Progenitor cell of endocrine pancreas (in vitro differentiated cells): ENCODE measurements at regions not wholly inside any gene's neighbourhood (a gene's known extent, or its start where the extent isn't known, plus 50 kb on each side); places are given as distances from the start of the nearest gene placed in this dataset.

ENCODE experiments used
- DNase-seq: peaks from one replicate; pipeline ENCODE4 v3.0.0; 2021; ENCODE audit warnings: low spot score; ENCODE audit not compliant: unreplicated experiment
- H3K27ac Mint-ChIP-seq: 2 replicates; pipeline ENCODE4 v1.8.0; 2021; ENCODE audit warnings: mild to moderate bottlenecking, moderate library complexity, mixed read lengths
- H3K27me3 Mint-ChIP-seq: 2 replicates; pipeline ENCODE4 v1.8.0; 2021; ENCODE audit warnings: mixed read lengths
- H3K36me3 Mint-ChIP-seq: 2 replicates; pipeline ENCODE4 v1.8.0; 2022; ENCODE audit warnings: mixed read lengths; ENCODE audit not compliant: insufficient read depth
- H3K4me1 Mint-ChIP-seq: 2 replicates; pipeline ENCODE4 v1.8.0; 2021; ENCODE audit warnings: low read depth, mixed read lengths
- H3K4me3 Mint-ChIP-seq: 2 replicates; pipeline ENCODE4 v1.8.0; 2021; ENCODE audit warnings: low read depth, mild to moderate bottlenecking, moderate library complexity, mixed read lengths
- H3K9me3 Mint-ChIP-seq: 2 replicates; pipeline ENCODE4 v1.8.0; 2021; ENCODE audit warnings: low read depth, mixed read lengths
- TF ChIP-seq, protein P1 (sequence below): fragments of 200-600 bp; sonication (generic); IDR thresholded peaks from one replicate; pipeline ENCODE4 v1.5.0; 2021; ENCODE audit warnings: antibody characterized with exemption, mild to moderate bottlenecking; ENCODE audit not compliant: unreplicated experiment

DNA sequence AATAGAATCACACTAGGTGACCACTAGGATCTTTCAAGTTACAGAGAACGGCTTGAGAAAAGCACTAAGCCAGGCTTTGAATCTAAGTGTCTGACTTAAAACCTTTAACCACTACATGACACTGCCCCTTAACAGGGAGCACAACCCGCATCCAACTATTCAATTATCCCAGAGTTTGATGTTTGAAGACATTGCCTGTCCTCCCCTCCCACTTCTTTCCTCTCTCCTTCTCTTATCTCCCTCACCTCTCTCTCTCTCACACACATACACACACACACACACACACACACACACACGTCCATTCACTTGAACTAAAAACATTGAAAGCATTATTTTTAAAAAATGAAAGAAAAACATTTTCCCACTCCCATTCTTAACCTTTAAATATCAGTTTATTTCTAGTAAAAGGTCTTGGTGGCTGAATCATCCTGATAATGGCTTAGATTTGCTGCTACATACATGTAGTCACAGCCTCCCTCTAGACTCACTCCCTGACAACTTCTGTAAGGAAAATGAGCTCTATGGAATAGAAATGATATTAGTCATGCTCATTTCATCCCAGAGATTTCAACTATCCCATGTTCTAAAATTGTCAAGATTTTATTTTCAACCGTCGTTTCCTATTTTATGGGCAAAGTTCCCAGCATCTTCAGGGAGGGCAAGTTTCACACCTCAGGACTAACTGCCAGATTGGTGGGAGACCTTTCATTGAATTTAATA lies 53.5 kb upstream of the RAP1B start:
- H3K36me3 Mint-ChIP-seq = no peaks in the 10 kb centered on the region
- H3K27ac Mint-ChIP-seq = no peak overlapping the region
- peaks cover 2% of the 10 kb centered on the region for H3K27me3 Mint-ChIP-seq
- TF ChIP-seq, protein P1, sequence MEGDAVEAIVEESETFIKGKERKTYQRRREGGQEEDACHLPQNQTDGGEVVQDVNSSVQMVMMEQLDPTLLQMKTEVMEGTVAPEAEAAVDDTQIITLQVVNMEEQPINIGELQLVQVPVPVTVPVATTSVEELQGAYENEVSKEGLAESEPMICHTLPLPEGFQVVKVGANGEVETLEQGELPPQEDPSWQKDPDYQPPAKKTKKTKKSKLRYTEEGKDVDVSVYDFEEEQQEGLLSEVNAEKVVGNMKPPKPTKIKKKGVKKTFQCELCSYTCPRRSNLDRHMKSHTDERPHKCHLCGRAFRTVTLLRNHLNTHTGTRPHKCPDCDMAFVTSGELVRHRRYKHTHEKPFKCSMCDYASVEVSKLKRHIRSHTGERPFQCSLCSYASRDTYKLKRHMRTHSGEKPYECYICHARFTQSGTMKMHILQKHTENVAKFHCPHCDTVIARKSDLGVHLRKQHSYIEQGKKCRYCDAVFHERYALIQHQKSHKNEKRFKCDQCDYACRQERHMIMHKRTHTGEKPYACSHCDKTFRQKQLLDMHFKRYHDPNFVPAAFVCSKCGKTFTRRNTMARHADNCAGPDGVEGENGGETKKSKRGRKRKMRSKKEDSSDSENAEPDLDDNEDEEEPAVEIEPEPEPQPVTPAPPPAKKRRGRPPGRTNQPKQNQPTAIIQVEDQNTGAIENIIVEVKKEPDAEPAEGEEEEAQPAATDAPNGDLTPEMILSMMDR = no peak
- DNase-seq = no peak
- H3K9me3 Mint-ChIP-seq = peaks cover 4% of the 10 kb centered on the region
- no peak overlapping the region for H3K4me3 Mint-ChIP-seq
- H3K4me1 Mint-ChIP-seq = no peaks in the 10 kb centered on the region

DNA sequence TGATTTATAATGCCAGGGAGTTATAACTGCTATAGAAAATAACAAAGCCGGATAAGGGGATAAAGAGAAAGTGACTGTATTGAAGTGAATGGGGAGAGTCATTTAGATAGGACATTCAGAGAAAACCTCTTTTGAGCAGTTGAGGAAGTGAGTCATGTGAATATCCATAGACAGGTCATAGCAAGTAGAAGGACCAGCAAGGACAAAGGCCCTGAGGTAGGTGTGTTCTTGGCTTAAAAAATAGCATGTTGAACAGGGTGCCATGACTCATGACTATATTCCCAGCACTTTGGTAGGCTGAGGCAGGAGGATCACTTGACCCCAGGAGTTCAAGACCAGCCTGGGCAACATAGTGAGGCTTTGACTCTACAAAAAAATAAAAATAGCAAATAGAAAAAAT lies 51.5 kb upstream of the RAP1B start:
- H3K36me3 Mint-ChIP-seq = no peaks in the 10 kb centered on the region
- TF ChIP-seq, protein P1 = no peak
- no peak overlapping the region for H3K4me3 Mint-ChIP-seq
- H3K27ac Mint-ChIP-seq = no peak overlapping the region
- peaks cover 2% of the 10 kb centered on the region for H3K27me3 Mint-ChIP-seq
- no peak for DNase-seq
- H3K4me1 Mint-ChIP-seq = no peaks in the 10 kb centered on the region
- peaks cover under 1% of the 10 kb centered on the region for H3K9me3 Mint-ChIP-seq

DNA sequence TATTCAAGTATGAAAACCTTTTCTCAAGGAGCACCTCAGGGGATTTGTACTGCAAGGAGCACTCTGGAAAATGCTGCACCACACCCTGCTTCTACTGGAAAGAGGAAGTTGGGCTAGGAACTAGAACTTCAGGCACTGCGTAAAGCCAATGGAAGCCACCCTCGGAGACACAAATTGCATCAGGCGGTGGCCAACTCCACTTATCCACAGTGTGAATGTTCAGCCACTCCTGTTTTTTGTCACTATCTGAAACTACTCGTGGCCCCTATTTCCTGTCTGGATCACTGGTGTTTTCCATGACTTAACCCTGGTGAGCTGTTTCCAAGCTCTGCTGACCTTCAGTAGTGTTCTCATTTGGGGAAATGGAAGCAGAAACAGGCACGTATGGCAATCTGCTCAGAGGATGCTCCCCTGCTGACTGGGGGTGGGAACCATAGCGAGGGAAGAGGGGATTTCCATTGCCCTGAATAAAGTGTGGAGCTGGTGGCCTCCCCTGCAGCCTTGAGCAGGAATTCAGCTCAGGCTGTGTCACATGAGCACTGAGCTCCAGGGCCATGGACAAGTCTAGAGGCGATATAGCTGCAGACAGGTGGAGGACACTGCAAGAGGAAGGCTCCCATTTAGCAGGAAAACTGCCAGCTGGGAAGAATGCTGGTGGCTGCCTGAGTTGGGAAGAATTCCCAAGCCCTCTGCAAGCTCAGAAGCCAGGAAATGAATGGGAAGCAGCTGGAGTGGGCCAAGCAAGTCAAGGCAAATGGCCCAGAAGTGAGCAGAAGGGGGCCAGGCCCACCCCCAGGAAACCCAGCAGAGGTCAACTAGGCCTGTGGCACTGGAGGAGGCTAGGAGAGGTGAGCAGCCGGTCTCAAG lies 50.5 kb upstream of the RAP1B start:
- DNase-seq = no peak
- TF ChIP-seq, protein P1 = no peak
- Mint-ChIP-seq H3K4me3 (no peak overlapping the region), H3K36me3 (no peaks in the 10 kb centered on the region), H3K4me1 (no peaks in the 10 kb centered on the region), H3K27me3 (no peaks in the 10 kb centered on the region), H3K9me3 (no peaks in the 10 kb centered on the region), H3K27ac (no peak overlapping the region)

DNA sequence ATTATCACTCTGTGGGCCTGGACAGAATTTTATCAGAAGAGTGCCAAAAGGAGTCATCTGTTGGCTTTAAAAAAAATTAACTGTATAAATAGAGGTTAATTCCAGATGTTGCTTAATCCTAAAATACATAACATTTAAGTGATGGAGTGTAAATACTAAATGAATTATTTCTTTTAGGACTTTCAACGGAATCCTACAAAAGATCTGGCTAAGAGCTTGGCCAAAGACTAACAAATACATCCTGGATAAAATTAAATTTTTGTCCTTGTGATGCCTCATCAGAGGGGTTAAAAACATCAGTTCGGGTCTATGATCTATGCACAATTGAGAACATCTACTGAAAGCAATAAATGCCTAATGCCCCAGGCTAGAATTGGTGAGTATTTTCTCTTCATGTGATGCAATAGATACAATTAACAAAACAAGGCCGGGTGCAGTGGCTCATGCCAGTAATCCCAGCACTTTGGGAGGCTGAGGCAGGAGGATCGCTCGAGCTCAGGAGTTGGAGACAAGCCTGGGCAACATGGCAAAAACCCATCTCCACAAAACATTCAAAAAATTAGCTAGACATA lies 49.8 kb upstream of the RAP1B start:
- Mint-ChIP-seq H3K4me1 (no peaks in the 10 kb centered on the region), H3K36me3 (no peaks in the 10 kb centered on the region), H3K27me3 (no peaks in the 10 kb centered on the region), H3K4me3 (no peak overlapping the region), H3K27ac (no peak overlapping the region), H3K9me3 (no peaks in the 10 kb centered on the region)
- TF ChIP-seq, protein P1 = no peak
- DNase-seq = no peak
